Fibroblast of lung (primary cell): ENCODE measurements at regions not wholly inside any gene's neighbourhood (a gene's known extent, or its start where the extent isn't known, plus 50 kb on each side); places are given as distances from the start of the nearest gene placed in this dataset.
"Not testable (repeated sequence)": the region's sequence is repeated elsewhere in the genome, so short reads cannot be mapped to it uniquely, and the experiment has no call there.

Experiments
- EZH2 ChIP-seq: IDR thresholded peaks from 2 replicates; pipeline ENCODE4 v1.5.1; 2012; ENCODE audit warnings: low read length, control low read depth, mild to moderate bottlenecking; ENCODE audit errors: missing control alignments
- TF ChIP-seq, protein P1 (sequence below), 2 donors: IDR thresholded peaks in 1 of 2; conservative IDR thresholded peaks in 1 of 2; 1 replicate in 1 of 2; 2 replicates in 1 of 2; pipeline ENCODE4 v1.5.1; 2011 to 2012; ENCODE audit warnings: low read length in 2 of 2, control low read depth in 1 of 2, inconsistent platforms in 1 of 2, low read depth in 1 of 2, mild to moderate bottlenecking in 1 of 2

DNA sequence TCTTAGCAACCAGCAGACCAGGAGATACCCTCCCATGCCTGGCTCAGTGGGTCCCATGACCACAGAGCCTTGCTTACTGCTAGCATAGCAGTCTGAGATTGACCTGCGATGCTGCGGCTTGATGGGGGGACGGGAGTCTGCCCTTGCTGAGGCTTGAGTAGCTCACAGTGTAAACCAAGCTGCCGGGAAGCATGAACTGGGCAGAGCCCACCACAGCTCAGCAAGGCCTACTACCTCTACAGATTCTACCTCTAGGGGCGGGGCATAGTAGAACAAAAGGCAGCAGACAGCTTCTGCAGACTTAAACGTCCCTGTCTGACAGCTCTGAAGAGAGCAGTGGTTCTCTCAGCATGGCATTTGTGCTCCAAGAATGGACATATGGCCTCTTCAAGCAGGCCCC, 86.7 kb upstream of the OR4E1 start:
- TF ChIP-seq, protein P1, sequence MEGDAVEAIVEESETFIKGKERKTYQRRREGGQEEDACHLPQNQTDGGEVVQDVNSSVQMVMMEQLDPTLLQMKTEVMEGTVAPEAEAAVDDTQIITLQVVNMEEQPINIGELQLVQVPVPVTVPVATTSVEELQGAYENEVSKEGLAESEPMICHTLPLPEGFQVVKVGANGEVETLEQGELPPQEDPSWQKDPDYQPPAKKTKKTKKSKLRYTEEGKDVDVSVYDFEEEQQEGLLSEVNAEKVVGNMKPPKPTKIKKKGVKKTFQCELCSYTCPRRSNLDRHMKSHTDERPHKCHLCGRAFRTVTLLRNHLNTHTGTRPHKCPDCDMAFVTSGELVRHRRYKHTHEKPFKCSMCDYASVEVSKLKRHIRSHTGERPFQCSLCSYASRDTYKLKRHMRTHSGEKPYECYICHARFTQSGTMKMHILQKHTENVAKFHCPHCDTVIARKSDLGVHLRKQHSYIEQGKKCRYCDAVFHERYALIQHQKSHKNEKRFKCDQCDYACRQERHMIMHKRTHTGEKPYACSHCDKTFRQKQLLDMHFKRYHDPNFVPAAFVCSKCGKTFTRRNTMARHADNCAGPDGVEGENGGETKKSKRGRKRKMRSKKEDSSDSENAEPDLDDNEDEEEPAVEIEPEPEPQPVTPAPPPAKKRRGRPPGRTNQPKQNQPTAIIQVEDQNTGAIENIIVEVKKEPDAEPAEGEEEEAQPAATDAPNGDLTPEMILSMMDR (conservative IDR thresholded peaks at IDR 0.05 in 1 of 2, IDR thresholded peaks at IDR 0.05 in 1 of 2; ENCODE audit: low read depth in 1 of 2, low read length in 2 of 2) = not testable (repeated sequence)
- not testable (repeated sequence) for TF ChIP-seq EZH2
